ENCODE measurements at regions not wholly inside any gene's neighbourhood (a gene's known extent, or its start where the extent isn't known, plus 50 kb on each side); places are given as distances from the start of the nearest gene placed in this dataset.

DNA sequence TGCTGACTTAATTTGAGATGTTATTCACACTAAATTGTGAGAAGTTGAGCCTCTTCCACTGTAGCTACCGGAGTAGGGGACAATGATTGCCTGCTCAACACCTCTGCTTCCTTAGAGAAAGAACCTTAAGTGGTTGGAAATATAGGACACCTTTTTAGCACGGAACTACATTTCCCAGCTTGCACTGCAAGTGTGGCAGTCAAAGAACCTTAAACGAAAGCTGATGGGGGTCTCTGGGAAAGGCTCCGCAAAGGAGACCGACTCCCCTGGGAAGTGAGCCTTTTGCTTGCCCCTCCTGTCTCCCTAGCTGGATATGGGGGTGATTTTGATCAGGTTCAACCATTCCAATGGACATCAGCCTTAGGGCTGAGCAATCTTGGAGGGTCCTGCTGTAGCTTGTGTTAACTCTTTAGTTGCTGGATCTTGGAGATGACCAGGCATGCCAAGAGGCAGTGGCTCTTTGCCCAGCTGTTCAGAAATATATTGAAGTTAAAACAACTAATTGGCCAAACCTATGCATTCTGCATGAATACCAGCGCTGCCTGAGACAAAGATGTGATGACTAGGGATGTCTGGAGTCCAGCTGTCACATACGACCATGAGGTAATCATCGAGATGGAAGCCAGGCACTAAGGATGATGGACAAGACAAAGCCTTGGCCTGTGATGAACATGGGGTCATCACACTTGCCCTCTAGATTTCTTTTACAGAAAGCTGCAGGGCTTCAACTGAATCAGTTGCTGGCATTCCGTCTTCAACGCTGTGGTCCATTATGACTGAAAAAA lies 286.5 kb downstream of the FOXO1 start:
- TF ChIP-seq TAF1 (IDR thresholded peaks at IDR 0.05; ENCODE audit: borderline replicate concordance, insufficient read depth, low read length) (no peak), POLR2AphosphoS5 (IDR thresholded peaks at IDR 0.05; ENCODE audit: low read depth, low read length) (no peak), SIN3A (IDR thresholded peaks at IDR 0.05; ENCODE audit: borderline replicate concordance, insufficient read depth, low read length) (no peak), FOXP2 (optimal IDR thresholded peaks at IDR 0.05; ENCODE audit: borderline replicate concordance, extremely low read depth, extremely low read length, insufficient read depth) (no peak)
- TF ChIP-seq, protein P1, sequence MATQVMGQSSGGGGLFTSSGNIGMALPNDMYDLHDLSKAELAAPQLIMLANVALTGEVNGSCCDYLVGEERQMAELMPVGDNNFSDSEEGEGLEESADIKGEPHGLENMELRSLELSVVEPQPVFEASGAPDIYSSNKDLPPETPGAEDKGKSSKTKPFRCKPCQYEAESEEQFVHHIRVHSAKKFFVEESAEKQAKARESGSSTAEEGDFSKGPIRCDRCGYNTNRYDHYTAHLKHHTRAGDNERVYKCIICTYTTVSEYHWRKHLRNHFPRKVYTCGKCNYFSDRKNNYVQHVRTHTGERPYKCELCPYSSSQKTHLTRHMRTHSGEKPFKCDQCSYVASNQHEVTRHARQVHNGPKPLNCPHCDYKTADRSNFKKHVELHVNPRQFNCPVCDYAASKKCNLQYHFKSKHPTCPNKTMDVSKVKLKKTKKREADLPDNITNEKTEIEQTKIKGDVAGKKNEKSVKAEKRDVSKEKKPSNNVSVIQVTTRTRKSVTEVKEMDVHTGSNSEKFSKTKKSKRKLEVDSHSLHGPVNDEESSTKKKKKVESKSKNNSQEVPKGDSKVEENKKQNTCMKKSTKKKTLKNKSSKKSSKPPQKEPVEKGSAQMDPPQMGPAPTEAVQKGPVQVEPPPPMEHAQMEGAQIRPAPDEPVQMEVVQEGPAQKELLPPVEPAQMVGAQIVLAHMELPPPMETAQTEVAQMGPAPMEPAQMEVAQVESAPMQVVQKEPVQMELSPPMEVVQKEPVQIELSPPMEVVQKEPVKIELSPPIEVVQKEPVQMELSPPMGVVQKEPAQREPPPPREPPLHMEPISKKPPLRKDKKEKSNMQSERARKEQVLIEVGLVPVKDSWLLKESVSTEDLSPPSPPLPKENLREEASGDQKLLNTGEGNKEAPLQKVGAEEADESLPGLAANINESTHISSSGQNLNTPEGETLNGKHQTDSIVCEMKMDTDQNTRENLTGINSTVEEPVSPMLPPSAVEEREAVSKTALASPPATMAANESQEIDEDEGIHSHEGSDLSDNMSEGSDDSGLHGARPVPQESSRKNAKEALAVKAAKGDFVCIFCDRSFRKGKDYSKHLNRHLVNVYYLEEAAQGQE (IDR thresholded peaks at IDR 0.05; ENCODE audit: insufficient read depth in 1 of 2, low read depth in 2 of 2, low read length in 2 of 2), result no peak

Data from PFSK-1 (cell line).